ENCODE measurements at regions not wholly inside any gene's neighbourhood (a gene's known extent, or its start where the extent isn't known, plus 50 kb on each side); places are given as distances from the start of the nearest gene placed in this dataset.

GRCh38 chr13:42373048-42373812 is 101.3 kb downstream of the AKAP11 start:
- ChIA-PET CTCF (interaction anchor here (0.9 to 1.5 kb wide), 8 partner anchors 8 to 222 kb away, joined by 3 to 6 read pairs (median 4); no protein-coding TSS in a partner anchor), POLR2A (interaction anchor here (0.6 to 1.5 kb wide), 7 partner anchors 11 to 106 kb away, joined by 3 to 8 read pairs (median 4); no protein-coding TSS in a partner anchor), RAD21 (ENCODE audit: unreplicated experiment) (interaction anchor here (0.6 to 1.8 kb wide), 10 partner anchors 14 to 105 kb away, joined by 3 to 6 read pairs (median 4); no protein-coding TSS in a partner anchor), SMC1A (ENCODE audit: uncharacterized antibody, unreplicated experiment) (interaction anchor here (0.6 to 12.5 kb wide), 12 partner anchors 9 to 215 kb away, joined by 3 to 210 read pairs (median 6); no protein-coding TSS in a partner anchor)
- no peaks in the 10 kb centered on the region for H3K79me2 ChIP-seq (ENCODE audit: control insufficient read depth, insufficient read depth, low read length)
- peak; percentile 14; the same call in 1 of the 2 replicates for TF ChIP-seq RUNX3 (IDR thresholded peaks at IDR 0.05; ENCODE audit: low read length)
- no peak for TF ChIP-seq CBX3 (IDR thresholded peaks at IDR 0.05; ENCODE audit: borderline replicate concordance, low read depth)
- TF ChIP-seq RCOR1 (conservative IDR thresholded peaks at IDR 0.05; ENCODE audit: low read depth, low read length) = no peak
- TF ChIP-seq, protein P1, sequence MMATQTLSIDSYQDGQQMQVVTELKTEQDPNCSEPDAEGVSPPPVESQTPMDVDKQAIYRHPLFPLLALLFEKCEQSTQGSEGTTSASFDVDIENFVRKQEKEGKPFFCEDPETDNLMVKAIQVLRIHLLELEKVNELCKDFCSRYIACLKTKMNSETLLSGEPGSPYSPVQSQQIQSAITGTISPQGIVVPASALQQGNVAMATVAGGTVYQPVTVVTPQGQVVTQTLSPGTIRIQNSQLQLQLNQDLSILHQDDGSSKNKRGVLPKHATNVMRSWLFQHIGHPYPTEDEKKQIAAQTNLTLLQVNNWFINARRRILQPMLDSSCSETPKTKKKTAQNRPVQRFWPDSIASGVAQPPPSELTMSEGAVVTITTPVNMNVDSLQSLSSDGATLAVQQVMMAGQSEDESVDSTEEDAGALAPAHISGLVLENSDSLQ (IDR thresholded peaks at IDR 0.05) = peak; percentile 67
- in situ Hi-C loops (cut with MboI) = no loop called here
- DNase-seq (ENCODE audit: low read depth, low spot score) (no peak), ATAC-seq (no peak), FAIRE-seq (no peak)
- H3K27ac ChIP-seq (ENCODE audit: control insufficient read depth, insufficient read depth) = no peak overlapping the region
- WGBS (ENCODE audit: insufficient coverage, insufficient replicate concordance, low lambda C conversion rate, missing lambda C conversion rate) = 60% methylated on average over 7 of the region's 7 CpGs
- intact Hi-C loops (cut with micrococcal nuclease; ENCODE audit: unreplicated experiment) = no loop called here
- no peak overlapping the region for H2AFZ ChIP-seq (ENCODE audit: control insufficient read depth, low read depth, low read length)
- H3K27me3 ChIP-seq (replicated peaks in 1 of 2; ENCODE audit: control insufficient read depth in 2 of 2, insufficient read depth in 2 of 2, low read length in 1 of 2) = no peaks in the 10 kb centered on the region
- H3K9ac ChIP-seq (ENCODE audit: control insufficient read depth, insufficient read depth, low read length) = no peak overlapping the region
- no peak overlapping the region for H3K4me3 ChIP-seq
- no peaks in the 10 kb centered on the region for H4K20me1 ChIP-seq (ENCODE audit: control insufficient read depth, insufficient read depth)
- H3K4me2 ChIP-seq (ENCODE audit: control insufficient read depth, insufficient read depth) = no peak overlapping the region
- peaks cover 3% of the 10 kb centered on the region for H3K9me3 ChIP-seq (replicated peaks; ENCODE audit: control insufficient read depth, insufficient read depth, low read length)
- no peaks in the 10 kb centered on the region for H3K36me3 ChIP-seq (ENCODE audit: control insufficient read depth in 2 of 2, insufficient read depth in 2 of 2, low read length in 1 of 2)
- peaks cover 36% of the 10 kb centered on the region for H3K4me1 ChIP-seq (ENCODE audit: control insufficient read depth, insufficient read depth, low read length)
- BruUV-seq (replicated peaks) = no TSS peak

GRCh38 chr13:42375663-42376062 is 103.7 kb downstream of the AKAP11 start:
- ATAC-seq (no peak), FAIRE-seq (no peak), DNase-seq (ENCODE audit: low read depth, low spot score) (no peak)
- ChIA-PET RAD21 (ENCODE audit: unreplicated experiment) (interaction anchor here (1.6 to 6.3 kb wide), 2 partner anchors 20 to 36 kb away, joined by 6 to 76 read pairs; no protein-coding TSS in a partner anchor), SMC1A (ENCODE audit: uncharacterized antibody, unreplicated experiment) (interaction anchor here (1.0 to 12.5 kb wide), 9 partner anchors 8 to 40 kb away, joined by 3 to 210 read pairs (median 4); no protein-coding TSS in a partner anchor), POLR2A (interaction anchor here (0.9 to 2.5 kb wide), 3 partner anchors 20 to 104 kb away, joined by 3 to 7 read pairs (median 3); partner anchors contain the start of gene AKAP11), CTCF (interaction anchor here (0.7 to 1.2 kb wide), 4 partner anchors 11 to 20 kb away, joined by 3 read pairs; no protein-coding TSS in a partner anchor)
- BruUV-seq (replicated peaks) = no TSS peak
- Histone ChIP-seq H3K9me3 (replicated peaks; ENCODE audit: control insufficient read depth, insufficient read depth, low read length) (peaks cover 3% of the 10 kb centered on the region), H3K4me2 (ENCODE audit: control insufficient read depth, insufficient read depth) (no peak overlapping the region), H3K36me3 (ENCODE audit: control insufficient read depth in 2 of 2, insufficient read depth in 2 of 2, low read length in 1 of 2) (no peaks in the 10 kb centered on the region), H4K20me1 (ENCODE audit: control insufficient read depth, insufficient read depth) (no peaks in the 10 kb centered on the region), H3K79me2 (ENCODE audit: control insufficient read depth, insufficient read depth, low read length) (no peaks in the 10 kb centered on the region), H3K27ac (ENCODE audit: control insufficient read depth, insufficient read depth) (no peak overlapping the region), H2AFZ (ENCODE audit: control insufficient read depth, low read depth, low read length) (no peak overlapping the region), H3K4me1 (ENCODE audit: control insufficient read depth, insufficient read depth, low read length) (peaks cover 44% of the 10 kb centered on the region), H3K9ac (ENCODE audit: control insufficient read depth, insufficient read depth, low read length) (no peak overlapping the region), H3K27me3 (replicated peaks in 1 of 2; ENCODE audit: control insufficient read depth in 2 of 2, insufficient read depth in 2 of 2, low read length in 1 of 2) (no peaks in the 10 kb centered on the region), H3K4me3 (no peak overlapping the region)
- TF ChIP-seq NFIC (IDR thresholded peaks at IDR 0.05; ENCODE audit: low read depth, low read length) = no peak
- no peak for TF ChIP-seq ZNF24 (IDR thresholded peaks at IDR 0.05)
- intact Hi-C loops (cut with micrococcal nuclease; ENCODE audit: unreplicated experiment) (loop anchor here (2.0 kb wide), 1 partner anchor 121 kb away; no protein-coding TSS in a partner anchor), in situ Hi-C loops (cut with MboI) (no loop called here)
